NK-92 (cell line): ENCODE measurements at regions not wholly inside any gene's neighbourhood (a gene's known extent, or its start where the extent isn't known, plus 50 kb on each side); places are given as distances from the start of the nearest gene placed in this dataset.

Experiments used
- DNase-seq: peaks from one replicate; lab custom pipeline; 2025; ENCODE audit not compliant: unreplicated experiment; lab: John Stamatoyannopoulos, UW

DNA sequence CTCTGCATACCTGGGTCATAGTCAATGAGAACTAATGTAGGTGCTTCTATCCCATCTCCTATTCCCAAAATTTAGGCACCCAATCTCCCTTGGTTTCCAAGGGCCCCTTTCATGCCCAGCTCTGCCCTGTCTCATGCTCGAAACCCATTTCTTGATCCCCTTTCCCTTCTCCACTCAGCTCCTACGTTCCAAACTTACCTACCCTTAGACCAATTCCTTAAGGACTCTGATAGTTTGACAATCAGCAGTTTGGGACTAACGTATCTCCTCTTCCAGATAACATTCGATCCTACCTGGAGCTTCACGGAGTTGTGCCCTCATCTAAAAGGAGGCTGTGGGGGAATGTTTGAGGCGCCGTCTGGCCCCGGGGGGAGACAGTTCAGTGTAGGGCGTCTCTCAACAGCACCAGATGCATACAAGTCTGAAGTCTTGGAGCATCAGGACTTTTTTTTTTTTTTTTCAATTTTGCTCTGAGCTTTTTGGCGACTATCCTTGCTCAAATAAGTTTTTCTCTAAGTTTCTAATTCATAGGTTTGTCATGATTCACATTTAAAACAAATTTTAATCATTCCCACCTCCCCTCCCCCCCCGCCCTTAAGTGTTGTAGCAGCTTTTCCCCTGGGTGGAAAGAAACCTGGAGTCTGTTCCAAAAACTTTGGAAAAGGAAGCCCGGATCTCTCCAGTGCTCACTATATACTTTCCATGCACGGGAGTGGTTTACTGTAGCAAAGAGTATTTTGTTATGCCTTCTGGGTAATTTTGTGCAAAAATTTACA is 141.2 kb upstream of the LGALSL start:
- no peak for DNase-seq

DNA sequence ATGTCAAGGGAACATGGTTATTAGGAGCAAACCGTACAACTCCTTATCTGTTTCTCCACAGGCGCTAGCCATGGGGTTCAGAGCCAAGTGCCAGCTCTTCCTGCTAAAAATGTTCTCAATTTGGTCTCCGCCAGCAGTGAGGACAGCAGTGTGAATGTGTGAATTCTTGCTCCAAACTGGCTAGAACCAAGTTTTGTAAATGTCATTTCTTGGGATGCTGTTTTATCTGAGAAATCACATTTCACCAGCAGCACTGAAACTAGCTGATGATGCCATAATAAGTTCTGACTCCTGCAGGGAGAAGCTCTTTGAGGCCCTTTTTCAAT is 140.6 kb upstream of the LGALSL start:
- no peak for DNase-seq

DNA sequence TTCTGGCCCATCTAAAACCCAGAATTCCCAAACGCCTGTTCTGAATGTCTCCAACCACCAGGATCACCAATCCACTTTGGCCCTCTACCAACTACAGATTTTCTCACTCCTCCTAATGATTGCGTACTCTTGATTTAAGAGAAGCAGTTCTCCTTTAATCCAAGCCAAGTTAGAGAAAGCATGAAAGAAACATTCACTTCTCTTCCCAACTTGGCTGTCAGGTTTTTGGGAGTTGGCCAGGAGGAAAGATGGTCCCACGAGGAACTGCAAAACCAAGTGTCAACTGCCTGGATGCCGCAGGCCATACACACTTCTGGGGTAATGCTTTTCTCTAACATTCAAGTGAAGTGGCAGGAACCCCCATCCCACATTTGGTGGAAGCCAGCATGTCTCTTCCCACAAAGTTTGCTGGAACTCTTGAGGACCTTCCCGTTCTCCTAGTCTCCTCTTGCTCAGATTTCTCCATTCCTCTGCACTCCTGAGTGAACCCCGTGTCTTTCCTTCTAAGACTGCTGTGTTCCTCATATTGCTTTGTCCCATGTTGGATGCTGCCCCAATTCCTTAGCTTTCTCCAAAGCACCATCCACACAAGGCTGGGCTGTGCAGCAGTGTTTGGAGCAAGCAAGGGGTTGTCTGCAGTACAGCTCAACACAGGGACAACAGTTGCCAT is 138.5 kb upstream of the LGALSL start:
- DNase-seq, result no peak

DNA sequence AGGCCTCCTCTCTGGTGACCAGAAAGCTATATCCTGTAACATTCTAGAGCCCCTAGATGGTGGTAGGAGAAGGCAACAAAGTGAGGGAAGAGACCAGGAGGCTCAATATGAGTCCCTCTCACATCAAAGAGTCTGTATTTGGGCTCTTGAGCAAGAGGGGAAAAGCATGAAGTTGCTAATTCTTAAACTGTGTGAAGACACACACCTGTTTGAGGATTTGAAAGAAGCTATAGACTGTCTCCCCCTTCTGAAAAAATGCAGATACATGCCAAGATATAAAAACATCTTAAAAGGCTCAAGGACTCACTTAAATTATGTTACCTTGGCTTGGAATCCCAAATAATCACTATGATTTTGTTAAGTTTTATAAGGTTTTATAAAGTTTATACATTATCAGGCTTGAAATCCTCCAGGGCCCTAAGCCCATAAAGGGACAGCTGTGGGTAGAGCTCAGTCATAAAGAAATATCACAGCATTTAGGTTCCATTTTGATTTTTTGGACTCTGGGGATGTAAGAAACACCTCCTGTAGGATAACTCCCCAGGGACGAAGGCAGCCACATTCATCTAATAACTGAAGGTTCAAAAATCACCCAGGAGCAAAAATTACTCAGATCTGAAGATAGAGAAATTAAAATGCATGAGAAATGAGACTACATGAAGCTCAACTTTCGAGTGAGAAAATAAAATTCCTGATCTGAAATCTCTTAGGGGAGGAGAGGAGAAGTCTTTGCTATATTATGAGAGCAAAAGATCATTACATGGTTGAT is 136.1 kb upstream of the LGALSL start:
- no peak for DNase-seq

DNA sequence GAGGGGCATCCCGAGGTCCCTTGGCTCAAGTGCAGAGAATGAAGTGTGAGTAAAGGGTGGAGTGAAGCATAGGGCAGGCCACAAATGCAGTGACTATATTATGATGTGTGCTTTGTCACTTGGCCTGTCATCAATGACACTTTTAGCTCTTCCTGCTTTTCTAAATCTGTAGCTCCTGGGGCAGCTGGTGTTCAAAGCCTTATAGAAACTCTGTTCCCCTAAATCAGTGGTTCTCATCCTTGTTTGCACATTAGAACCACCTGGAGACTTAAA is 135.6 kb upstream of the LGALSL start:
- DNase-seq, result no peak

DNA sequence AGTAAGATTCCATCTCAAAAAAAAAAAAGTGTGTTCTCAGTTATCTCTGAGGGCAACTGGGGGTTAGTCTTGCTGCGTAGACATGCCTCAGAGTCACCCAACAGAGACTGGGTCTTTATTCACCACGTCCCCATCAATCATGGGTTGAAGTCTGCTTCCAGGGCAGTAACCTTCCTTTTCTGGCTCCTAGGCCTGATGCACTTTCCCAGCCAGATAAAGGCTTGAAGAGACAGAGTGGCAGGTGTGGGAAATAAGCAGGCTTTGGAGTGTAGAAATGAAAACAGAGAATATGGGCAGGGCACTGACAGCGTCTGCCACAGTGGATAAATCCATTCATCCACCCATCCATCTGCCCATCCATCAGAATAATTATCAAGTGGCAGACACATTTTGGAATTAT is 134.1 kb upstream of the LGALSL start:
- no peak for DNase-seq

DNA sequence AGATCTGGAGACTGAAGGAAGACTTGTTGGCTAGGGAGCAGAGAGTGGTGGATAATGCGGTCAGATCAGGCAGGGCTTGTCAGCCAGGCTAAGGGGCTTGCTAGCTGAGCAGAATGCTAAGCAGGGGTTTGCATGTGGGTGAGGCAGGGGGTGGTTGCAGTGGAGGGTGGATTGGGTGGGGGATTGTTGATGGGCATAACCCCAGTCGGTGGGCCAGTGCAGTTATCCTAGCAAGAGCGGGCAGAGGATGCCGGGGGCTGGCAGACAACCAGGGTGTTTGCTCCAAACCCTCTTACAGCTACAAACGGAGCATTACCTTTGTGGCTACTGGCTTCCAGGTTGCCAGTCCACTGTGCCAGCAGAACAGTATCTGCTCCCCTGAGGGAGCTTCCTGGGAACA is 131.5 kb upstream of the LGALSL start:
- no peak for DNase-seq

DNA sequence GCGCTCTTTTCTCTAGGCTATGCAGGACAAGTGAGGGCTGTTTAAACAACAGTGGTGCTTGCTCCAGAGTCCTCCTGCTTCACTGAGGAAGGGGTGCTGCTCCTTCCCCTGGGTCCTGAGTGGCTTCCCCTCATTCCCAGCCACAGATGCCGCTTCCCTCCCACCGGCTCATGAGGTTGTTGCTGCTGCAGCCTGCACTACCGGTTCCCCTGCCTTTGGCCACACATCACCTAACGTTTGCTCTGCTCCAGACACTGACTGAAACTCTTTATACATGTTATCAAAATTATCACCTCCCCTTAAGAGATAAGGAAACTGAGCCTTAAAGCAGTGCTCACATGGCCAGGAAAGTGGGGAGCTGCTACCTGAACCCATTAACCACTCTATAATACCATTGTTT is 130.8 kb upstream of the LGALSL start:
- DNase-seq, result no peak

DNA sequence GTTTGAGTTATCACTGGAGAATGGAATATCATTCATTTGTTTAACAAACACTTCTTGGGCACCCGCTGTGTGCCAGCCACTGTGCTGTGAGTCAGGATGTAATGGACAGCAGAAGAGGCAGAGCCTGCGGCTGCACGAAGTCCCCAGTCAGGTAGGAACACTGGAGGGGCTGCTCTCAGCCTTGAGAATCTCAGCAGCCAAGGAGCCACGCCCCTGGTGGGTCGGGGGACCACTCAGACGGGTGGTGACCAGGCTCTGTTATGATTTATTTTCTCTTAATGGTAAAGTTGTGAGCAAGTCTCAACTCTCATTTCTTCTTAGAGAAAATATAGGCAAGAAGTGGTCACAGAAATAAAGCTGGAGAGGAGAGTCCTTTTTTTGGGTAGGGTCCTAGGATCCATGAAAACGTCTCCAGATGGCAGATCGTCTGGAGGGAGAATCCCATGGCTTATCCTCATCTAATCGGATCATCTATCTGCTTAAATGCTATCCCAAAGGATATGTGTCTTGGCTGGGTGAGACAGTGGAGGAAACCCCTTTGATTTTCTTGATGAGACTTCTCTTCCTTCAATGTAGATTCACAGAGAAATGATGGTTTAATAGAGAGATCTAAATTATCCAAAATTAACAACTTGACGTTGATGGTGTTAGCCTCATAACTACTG is 129.1 kb upstream of the LGALSL start:
- DNase-seq, result no peak

DNA sequence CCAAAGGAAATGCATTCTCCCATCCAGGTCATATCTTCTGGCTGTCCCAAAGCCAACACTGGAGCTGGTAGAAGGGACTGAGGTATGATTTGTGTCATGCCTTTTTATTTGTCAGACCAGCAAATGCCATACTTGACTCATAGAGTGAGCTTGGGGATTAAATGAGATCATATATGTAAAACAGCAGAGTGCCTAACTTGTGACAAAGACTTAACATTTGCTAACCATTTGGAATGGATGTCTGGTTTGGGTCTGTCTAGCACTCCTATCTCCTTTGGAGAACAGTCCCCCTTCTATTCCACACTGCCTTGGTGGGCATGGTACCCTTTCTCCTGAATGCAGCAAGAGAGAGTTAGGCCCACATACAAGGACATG is 128.5 kb upstream of the LGALSL start:
- DNase-seq, result no peak

DNA sequence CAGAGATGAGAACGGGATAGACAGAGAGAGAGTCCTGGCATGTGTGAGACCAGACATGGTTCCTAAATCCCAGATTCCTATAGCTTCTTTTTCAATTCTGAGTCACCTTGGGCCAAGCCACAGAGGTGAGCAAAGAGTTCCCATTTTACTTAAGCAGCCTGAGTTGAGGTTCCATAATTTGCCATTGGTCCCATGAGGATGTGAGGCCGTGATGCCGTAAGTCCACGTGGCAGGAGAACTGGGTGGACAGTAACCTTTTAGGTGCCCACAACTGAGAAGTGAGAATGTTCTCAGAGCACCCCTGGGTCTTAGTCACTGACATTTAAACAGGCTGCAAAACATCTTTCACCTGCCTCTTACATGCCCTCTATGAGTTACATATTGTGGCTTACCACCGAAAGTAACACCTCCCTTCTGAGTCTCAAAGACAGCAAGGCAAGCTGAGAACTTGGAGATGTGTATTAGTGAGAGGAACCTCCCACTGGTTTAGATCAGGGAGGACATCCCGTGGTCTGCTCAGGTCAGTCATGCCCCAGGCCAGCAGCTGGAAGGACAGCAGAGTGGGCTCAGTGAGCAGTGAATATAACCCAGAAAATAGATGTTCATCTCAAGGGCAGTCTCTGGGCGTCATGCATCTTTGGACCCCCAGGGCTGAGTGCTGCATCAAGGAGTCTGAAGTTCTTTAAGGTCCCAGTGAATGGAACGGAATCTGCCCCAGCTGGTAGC is 127.9 kb upstream of the LGALSL start:
- DNase-seq, result no peak

DNA sequence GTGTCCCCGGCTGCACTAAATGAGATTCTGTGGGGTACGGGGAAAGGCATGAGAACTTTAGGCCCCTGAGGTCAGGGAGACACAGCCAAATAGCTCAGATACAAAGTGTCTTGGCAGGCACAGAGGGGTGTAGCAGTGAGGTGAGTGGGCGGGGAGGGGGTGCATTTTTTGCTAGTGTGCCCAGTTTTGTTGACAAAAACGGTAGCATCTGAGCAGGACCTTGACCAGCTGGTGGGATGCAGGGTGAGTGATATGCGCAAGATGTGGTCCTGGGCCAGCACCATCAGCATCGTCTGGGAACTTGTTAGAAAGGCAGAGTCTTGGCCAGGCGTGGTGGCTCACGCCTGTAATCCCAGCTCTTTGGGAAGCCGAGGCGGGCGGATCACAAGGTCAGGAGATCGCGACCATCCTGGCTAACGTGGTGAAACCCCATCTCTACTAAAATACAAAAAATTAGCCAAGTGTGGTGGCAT is 127.3 kb upstream of the LGALSL start:
- no peak for DNase-seq

DNA sequence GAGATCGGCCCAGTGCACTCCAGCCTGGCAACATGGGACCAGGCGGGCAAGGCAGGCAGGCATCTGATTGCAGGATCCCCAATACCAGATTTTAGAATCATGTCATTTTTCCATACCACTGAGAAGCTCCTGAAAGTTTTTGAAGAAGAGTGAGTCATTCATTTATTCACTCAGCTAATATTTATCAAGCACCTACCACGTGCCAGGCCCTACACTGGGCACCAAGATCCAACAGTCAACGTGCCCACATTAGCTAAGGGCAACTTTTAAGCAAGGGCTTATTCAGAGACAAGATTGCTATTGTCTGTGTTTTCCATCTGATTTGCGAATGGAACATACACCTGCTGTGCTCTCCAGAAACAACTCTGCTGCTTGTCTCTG is 126.8 kb upstream of the LGALSL start:
- no peak for DNase-seq

DNA sequence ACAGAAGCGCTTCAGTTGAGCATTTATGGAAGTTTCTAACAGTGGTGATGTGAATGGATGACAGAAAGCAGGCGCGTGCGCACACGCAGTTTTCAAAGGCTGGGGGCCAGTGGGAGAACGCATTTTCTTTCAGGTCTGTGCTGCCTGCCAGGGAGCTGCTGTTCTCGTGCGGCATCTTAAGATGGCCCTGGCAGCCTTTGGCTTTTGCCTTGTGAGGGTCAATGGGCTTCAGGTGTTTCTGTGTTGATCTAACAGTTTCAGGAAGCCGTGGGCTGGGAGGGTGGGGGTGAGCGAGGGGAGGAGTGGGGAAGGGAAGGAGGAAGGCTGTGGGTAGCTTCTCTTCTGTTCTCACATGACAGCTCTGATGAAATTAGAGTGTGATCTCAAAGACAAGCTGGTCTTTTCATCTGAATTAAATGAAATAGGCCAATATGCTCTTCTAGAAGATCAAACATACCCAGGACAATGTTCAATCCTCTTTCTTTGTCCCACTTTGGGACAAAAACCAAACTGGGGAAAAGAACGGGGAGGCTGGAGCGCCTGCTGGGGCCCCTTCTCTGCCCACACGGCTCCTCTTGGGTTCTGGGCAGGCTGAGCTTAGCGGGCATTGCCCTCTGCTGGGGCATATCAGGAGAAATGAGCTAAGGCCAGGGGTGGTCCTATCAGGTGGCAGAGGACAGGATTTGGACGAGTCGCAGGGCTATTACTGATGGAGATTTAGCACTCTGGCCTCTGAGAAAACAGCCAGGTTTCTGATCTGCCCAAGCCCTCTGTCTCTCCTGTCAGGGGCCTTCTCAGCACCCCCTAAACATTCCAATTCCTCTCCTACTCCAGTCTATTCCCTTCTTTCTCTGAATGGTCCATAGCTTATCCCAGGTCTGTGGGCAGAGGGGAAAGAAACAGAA is 126.2 kb upstream of the LGALSL start:
- DNase-seq, result no peak

DNA sequence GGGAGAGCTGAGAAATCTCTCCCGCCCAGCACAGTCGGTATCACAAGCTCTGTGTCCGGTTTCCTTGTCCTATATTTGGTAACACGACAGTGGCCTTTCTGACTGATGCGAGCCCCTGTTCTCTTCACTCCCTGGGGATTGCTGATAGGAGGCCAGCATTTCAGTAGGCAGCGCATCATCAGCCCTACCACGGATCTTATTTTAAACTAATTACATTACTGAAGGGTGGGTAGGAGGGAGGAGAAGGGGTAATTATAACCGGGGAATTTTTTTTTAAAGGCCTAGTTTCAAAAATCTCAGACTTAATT is 125.6 kb upstream of the LGALSL start:
- no peak for DNase-seq

DNA sequence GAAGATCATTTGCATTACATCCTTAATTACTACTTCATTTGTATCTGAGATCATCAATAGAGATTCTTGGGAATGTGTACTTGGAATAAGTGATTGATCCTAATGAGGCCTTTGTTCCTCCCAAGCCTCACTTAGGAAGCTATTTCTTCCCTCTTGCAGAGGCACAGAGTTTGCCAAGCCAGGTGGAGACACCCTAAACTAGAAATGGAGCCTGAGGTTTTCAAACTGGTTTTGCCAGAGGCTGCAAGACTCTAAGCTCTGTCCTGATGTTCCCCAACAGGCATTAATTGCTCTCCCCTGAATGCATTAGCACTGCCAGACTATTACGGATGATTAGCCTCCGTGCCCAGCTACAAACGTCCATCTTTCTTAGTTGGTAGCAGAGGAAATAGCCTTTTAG is 125.2 kb upstream of the LGALSL start:
- no peak for DNase-seq

DNA sequence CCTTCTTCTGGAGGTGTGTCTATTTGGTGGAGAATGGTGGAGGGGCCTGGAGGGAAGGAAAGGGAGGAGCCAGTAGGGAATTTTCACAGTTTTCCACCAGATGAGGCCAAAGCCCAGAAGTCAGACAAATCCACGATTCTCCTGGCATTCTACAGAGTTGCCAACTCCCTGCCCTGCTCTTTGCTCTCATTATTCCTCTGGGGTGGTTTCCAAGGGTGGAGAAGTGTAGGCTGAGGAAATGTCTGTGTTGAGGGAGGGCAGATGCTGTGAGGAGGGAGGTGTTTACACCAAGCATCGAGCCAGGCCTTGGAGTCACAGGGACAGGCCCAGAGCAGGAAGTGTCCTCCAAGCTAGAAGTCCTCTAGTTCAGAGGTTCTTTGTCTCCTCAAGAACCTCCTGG is 124.1 kb upstream of the LGALSL start:
- no peak for DNase-seq

DNA sequence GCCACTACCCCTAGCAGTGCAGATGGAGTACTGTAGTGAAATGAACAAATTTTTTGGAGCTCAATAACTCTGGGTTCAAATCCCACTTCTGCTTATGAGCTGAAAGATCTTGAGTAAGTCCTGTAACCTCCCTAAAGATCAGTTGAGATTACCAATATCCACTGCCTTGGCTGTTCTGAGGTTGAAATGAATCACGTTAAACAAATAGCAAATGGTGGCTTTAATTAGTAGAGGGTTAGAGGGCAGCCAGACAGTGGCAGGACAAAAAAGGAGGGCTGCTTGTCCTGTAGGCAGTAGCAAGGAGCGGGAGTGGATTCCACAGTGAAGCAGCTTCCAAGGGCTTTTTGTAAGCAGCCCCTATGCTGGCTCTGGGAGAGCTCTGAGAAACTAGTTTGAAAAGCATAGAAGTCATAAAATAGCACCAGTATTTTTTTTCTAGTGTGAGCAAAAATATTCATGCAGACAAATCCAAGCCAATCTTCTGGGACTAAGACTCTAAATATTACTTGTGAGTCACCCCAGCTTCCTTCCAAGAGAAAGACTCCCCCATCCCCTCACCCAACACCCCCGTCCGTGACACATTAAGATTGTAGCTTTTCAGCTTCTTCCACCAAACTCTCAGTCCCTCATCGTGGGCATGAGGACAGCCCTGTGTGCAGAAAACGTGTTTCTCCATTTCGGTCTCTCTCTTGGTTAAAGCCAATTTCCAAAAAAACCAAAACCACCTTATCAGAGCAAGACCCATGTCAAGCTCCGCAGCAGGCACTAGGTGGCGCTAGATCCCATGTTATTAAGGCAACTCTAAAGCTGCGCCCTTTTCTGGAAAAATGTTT is 123.5 kb upstream of the LGALSL start:
- peak; percentile 21 for DNase-seq

DNA sequence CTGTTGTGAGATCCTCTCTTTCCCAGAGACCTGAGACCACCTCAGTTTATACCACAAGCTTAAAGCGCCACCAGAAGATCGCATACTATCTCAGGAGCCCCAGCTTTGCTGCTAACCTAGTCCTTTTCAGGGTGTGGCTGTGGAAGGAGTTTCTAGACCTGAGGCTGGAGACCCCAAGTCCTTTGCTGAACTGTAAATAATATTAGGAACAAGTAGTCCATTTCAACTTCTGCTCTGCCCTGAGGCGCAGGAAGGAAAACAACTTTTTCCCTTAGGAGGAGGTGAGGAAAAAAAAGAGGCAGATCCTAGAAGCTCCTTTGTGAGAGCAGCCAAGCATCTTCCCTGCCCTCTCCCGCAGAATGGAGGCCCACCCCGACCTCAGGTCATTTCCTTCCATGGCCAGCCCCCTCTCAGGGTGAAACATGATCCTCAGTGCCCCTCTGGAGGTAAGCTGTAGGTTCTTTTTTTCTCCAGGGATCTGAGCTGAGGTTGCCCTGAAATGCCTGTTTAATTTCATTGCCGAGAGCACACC is 122.8 kb upstream of the LGALSL start:
- no peak for DNase-seq
